Stimulated activated CD8-positive, alpha-beta memory T cell treated with anti-CD3 and anti-CD28 coated beads, Interleukin-12 subunit alpha, Interleukin-12 subunit beta, amount 100 ng/mL, for 4 hours (primary cell): ENCODE measurements at regions not wholly inside any gene's neighbourhood (a gene's known extent, or its start where the extent isn't known, plus 50 kb on each side); places are given as distances from the start of the nearest gene placed in this dataset.
"Not testable (repeated sequence)": the region's sequence is repeated elsewhere in the genome, so short reads cannot be mapped to it uniquely, and the experiment has no call there.

Source experiments
- DNase-seq: peaks from one replicate; pipeline ENCODE4 v3.0.0-alpha.2; 2020; ENCODE audit warnings: low read depth

DNA sequence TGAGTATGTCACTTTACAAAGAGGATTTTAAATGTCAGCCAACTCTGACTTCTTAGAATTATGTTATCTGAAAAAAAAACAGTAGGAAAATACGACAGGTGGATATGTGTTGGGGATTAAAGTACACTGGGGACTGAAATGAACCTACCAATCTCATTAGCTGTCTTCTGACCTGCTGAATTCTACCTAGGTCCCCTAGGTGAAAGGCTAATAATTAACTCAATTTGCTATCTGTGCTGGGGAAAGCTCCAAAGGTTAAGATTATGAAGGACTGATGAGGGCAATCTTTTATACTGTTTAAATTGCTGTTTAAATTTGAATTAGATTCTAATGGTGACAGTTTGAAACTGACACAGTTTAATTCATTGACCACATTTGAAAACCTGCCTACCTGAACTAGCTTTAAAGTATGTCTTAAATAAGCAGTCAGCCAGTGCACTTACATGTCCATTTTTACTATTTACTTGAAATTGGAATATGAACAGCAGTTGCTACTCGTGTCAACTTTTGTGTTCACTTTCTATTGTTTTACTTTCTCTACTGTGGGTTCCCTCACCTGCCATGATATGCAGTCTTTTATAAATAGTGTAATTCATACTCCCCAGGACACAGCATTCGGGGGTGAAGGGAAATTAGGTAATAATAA is 977.3 kb downstream of the C4orf33 start:
- no peak for DNase-seq

DNA sequence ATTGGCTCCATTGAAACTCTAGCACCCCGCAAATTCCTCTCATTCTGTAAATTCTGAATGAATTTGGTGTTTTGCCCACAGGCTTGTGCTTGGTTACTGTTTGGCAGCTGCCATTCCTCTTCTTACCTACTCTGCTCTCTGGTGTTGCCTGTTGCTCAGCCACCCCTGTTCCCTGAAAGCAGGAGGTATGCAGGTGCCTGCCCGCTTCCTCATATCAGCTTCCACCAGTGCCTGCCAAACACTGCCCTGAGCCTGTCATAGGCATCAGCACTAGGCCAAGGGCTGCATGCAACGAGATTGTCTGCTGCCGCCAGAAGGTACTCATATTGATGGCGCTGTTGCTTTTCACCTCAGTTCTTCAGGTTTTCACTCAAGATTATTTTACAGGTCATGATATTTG is 978.1 kb downstream of the C4orf33 start:
- no peak for DNase-seq

DNA sequence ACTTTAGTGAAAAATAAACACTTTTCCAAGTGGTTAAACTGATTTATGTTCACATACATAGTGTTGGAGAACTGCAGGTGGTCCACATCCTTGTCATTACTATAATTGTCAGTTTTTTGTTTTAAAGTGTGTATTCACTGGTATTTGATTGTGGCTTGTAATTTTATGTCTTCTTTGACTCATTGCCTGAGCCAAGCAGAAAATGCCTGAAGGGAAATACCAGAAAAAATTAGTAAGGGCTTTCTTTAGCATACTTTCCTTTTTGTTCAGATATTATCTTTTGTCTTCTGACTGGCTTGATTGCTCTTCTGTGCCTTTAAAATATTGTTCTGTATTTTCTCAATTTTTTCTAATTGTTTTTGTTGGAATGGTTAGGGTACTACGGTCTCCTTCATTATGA is 981.3 kb downstream of the C4orf33 start:
- no peak for DNase-seq

DNA sequence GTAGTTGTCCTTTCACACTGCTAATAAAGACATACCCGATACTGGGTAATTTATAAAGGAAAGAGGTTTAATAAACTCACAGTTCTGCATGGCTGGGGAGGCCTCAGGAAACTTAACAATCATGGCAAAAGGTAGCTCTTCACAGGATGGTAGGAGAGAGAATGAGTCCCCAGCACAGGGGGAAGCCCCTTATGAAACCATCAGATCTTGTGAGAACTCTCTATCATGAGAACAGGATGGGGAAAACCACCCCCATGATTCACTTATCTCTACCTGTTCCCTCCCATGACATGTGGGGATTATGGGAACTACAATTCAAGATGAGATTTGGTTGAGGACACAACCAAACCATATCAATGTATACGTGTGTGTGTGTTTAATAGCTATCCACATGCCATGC is 983.1 kb downstream of the C4orf33 start:
- not testable (repeated sequence) for DNase-seq

DNA sequence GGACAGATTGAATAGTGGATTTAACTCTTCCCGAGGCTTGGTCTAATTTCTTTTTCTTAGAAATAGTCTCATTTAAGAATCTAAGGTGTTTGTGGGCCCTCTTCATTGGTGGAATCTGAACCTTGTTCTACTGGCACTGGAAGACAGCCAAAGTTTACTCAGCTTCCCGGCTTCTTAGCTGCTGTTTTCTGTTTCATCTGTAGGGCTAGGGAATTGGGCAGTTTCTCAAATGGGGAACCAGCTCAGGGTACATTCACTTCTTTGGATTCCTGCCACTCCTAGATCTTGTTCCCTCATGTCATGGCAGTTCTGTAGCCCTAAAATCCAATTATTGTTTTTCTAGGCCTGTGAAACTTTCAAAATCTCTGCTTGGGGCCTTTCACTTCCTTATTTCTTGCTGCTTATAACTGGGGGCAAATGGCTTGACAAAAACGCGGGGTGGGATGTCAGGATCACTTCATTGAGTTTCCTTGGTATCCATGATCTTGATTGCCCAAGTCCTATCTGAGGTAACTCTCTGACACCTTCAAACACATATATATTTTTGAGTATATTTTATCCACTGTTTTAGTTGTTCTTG is 985.0 kb downstream of the C4orf33 start:
- no peak for DNase-seq

DNA sequence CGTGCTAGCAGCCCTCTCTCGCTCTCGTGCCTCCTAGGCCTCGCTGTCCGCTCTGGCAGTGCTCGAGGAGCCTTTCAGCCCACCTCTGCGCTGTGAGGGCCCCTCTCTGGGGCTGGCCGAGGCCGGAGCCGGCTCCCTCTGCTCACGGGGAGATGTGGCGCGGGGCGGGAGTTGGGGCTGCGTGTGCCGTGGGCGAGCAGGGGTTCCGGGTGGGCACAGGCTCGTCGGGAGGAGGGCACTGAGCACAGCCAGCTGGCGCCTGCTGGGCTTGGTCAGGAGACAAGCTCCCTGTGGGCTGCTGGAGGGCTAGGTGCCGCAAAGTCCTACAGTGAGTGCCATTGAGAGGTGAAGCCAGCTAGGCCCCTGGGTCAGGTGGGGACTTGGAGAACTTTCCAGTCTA is 994.5 kb downstream of the C4orf33 start:
- no peak for DNase-seq

DNA sequence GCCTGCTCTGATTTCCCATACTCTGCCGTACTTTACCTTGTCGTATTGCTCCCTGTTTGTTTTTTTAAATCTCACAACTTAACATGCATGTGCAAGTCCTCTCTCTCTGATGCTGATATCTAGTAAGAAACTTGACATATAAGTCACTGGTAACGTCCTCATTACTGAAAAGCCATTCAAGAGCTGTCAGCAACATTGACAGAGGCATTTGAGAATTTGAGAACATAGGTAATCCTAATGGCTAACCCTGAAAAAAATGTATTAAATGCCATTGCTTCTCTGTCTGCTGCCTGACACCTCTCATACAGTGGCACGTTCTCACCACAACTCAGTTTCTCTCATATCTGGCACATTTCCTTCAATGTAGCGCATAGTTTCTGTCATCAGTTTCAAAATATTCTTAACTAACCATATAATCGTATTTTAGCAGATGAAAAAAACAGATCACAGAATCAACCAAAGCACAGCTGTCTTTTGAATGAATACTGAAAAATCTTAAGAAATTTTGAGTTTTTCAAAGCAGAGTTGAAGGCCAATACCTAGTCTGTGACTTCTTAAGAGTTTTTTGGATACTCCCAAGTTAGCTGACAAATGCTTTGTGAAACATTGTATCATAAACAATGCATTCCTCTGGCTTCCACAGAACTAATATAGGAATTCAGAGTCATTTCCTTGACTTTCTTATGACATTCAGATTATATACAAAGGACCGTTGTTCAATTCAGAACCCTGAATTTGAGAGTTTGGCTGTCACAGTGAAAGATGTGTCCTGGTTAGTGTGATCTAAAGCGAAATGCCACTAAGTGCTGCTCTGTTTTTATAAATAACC is 996.4 kb downstream of the C4orf33 start:
- DNase-seq: no peak

DNA sequence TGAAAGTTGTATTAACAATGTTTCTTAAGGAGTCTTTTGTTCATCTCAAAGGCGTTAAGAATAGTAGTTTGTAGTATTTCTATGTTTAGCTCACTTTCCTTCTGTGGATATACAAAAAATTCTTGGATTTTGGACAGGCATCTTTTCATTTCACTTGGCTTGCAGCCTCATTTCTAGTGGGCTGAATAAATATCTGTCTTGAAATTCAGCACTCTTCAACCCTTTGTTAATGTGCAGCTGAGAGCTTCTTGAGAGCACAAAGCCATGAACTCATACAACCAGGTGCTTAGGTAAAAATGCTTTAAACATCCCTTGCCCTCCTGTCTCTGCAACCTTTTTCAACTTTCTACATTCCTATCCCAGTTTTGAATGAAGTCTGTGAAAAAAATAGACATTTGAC is 1003.2 kb downstream of the C4orf33 start:
- DNase-seq: no peak

DNA sequence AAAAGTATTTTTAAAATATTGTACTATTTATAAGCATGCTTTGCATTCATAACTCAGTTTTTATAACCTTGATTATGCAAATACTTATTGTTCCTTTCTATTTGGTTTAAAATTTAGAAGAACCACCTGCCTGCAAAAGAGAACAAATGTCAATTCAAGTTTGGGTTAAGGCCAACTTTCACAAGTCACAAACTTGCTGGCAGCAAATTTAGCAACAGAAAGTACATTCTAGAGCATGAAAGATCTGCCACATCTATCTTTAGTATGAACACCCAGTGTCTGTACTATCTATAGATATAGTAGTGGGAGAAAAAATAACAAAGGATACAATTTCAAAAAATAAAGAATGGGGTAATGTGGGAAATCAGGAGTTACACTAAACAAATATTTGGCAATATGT is 1014.2 kb downstream of the C4orf33 start:
- DNase-seq: no peak

DNA sequence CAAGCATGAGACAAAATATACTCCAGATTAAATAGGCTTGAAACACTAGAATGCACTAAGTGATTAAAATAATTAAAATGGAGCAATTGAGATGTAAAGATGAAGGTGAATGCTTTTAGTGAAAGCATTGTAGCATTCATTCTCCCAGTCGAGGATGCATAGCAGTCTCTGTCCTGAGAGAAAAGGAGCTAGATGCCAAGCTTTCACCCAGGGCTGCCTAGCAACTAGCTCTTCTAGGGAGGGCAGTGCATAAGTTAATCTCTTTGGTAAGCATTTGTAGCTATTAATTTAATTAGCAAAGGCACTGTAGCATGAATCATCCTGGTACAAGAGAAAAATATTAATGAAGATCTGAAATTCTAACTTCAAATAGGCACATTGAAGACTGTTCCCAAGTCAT is 1014.8 kb downstream of the C4orf33 start:
- no peak for DNase-seq

DNA sequence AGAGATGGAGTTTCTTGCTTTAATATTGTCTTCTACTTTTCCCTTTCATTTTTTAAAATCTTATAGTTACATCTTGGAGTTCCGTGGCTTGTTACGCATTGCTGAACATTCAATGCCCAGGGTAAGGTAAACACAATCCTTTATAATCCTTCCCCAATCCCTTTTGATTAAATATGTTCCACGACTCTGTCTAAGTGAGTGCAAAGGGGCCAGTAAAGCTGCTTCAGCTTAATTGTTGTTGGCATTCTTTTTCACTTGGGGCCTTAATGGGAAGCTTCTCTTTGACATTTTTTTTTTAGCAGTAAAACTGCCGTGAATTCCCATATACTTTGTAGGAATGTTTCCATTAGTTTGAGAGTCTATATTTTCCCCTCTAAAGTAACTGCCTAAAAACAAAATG is 1028.1 kb downstream of the C4orf33 start:
- DNase-seq: no peak

DNA sequence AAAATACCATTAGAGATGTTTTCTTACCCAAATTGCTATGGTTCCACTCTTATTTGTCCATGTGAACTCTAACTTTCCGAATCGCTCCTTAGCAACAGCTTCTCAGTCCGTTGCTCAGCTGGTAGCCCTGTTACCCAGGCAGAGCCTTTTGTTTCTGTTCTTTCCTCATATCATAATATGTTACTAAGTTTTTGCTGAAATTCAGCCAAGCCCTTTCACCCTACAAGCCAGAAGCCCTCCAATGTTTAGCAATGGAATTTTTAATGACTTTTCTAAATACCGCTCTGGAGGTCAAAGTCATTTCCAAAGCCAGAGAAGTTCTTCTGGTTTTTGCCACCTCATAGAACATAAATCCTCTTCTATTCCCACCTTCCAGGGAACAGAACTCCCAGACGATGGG is 1029.5 kb downstream of the C4orf33 start:
- no peak for DNase-seq

DNA sequence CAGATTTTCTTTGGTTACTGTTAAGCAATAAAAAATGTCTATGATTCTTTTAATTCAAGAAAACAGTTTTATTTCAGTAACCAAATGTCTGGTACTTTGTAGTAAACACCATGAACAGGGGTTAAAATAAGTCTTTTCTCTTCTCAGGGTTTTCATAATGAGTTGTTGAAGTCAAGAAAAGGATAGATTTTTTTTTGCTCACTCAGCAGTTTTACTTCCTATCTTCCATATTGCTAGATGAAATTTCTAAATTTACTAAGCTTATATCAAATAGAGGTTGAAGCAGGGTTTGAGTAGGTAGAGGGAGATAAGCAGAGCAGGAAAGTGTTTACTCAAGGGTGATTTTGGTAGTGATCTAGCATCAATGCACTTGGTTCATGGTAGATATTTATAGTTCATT is 1031.3 kb downstream of the C4orf33 start:
- DNase-seq: no peak

DNA sequence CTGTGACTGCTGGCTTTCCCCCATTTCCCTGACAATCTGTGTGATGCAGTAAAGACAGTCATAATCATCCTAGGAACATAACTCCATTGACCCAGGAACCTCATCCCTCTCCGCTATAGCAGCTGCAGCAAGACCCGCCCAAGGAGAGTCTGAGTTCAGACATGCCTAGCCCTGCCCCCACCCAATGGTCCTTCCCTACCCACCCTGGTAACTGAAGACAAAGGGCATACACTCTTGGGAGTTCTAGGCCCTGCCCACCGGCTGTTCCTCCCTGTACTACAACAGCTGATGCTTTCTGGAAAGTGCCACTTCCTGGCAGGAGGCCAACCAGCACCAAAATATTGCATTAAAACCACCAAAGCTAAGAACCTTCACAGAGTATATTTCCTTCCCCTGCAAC is 1035.6 kb downstream of the C4orf33 start:
- no peak for DNase-seq

DNA sequence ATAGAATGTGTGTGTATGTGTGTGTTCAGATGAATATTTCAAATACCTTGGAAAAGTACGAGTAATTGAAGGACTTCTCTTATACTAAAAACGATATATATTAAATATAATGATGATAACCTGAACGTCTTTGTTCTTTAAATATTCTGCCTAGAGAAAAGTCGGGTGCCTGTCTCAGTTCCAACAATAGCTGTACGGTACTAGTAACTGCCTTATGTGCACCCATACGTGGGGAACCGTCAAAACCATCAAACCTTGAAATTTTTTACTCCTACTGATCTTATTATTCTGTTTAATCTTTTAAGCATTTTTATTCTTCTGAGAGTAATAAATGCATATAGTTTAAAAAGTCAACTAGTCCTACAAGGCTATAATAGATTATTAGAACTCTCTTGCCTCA is 1045.7 kb downstream of the C4orf33 start:
- DNase-seq: no peak

DNA sequence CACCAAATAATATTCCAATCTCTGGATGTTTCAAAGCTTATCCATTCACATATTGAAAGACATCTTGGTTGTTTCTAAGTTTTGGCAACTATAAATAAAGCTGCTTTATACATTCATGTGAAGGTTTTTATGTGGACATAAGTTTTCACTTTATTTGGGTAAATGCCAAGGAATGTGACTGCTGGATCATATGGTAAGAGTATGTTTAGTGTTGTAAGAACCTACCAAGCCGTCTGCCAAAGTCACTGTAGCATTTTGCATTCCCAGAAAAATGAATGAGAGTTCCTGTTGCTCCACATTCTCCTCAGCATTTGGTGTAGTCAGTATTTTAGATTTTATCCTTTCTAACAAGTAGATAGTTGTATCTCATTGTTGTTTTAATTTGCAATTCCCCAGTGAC is 1047.7 kb downstream of the C4orf33 start:
- DNase-seq: no peak

DNA sequence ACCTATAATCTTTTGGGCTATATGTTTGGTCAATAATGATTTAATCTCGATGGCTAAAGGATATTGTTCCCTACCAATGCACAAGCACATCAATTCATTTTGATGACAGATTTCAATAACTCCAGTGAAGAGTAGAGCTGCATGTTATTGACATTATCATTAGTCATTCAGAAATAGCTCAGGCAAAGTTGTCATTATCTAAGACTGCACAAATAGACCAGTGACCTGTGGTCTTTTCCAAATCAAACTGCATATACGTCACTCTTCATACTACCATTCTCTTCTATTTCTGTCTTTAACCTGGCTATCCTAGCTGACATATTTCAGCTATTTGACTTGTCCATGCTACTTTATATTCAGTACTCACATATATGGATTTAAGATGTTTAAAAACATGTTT is 1050.8 kb downstream of the C4orf33 start:
- DNase-seq: no peak

DNA sequence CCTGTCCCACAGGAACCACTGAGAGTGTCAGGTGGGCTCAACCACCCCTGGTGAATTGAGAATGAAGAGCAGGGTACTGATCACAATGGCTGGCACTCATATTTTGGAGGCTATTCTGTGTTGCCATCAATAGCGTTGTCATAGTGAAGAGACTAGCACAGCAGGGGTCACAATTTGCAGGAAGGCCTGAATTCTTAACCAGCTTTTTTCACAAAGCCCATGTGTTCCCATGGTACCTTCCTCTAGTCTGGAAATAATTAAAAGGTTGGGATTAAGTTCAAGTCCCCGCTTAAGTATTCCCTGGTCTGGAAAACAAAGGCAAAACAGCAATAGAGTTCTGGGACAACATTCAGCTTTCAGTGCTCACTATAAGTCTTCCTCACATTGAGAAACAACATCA is 1051.7 kb downstream of the C4orf33 start:
- no peak for DNase-seq

DNA sequence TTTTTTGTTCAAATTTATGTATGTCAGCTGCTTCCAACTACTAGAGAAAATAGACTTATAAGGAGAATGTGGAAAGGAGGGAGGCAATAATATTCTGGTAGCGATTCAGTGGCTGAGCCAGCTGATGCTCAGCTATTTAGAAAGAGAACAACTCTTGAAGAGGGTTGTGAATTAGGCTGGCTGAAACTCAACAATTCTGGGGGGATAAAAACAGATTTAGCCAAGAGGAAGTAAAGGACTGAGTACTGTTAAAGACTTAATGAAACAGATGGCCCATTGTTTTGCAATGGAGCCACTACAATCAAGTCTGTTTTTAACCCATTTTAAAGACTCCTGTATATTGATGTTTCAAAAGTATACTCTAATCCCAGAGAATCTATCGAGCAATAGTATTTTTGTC is 1058.9 kb downstream of the C4orf33 start:
- DNase-seq: no peak

DNA sequence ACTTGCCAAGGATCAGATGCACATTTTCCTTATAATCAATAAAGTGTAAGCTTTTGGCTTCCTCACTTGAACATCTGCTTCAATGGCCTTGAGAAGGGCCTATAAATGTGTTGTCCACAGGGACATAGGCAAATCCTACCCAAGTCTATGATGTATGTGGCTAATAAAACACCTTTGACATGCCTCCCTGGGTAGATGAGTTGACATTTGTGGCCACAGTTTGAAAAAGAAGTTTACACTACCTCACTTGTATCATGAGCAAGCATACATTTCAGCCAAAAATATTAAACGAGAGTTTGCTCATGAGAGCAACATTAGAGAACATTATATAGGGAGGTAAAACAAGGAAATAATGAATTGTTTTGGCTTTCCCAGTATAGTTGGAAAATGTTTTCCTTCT is 1067.7 kb downstream of the C4orf33 start:
- no peak for DNase-seq

DNA sequence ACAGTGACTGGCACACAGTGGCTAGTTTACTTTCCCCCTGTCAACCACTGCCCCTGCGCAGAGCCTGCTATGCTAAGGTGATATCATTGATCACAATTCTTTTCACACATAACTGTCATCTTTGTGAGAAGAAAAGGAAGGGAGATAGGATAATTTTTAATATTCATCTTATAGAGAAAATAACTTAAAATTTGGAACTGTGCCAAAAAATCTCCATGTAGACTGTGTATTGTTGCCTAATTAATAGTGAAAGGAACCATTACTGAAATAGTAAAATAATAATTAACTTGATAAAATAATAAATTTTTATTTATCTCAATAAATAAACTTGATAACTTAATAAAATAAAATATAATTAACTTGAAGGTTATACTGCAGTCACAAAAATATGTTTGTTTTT is 1069.4 kb downstream of the C4orf33 start:
- no peak for DNase-seq

DNA sequence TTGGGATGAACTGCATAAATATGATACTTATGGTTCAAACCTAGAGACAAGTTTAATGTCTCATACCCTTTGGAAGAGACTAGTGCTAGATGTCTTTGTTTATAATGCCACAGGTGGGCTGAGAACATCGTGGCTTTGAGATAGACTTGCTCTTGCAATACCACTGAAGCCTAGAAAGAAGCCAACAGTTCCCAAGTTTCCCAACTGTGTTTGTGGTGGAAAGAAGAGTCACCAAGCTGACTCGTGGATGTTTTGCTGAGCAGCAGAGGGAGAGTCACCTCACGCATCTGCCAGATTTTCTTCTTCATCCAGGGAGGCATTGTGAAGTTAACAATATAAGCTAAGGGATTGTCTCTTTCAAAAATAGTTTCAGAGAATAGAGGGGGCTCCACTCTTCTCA is 1076.2 kb downstream of the C4orf33 start:
- no peak for DNase-seq

DNA sequence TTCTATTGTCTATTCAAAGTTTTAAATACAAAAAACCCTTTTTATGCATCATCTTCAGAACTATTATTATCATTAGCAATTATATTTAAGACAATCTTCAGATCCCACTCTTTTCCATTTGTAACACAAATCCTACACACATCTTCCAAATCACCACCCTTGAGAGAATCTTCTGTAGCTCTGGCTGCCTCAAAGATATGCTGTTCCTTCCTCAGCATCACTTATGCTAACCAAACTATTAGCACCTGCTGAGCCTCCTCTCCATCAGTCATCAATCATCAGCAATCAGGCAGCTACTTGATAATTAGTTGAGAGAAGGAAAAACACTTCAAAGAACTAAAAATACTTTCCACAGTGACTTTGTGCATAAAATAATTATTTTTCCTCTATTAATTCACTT is 1082.2 kb downstream of the C4orf33 start:
- DNase-seq: no peak

DNA sequence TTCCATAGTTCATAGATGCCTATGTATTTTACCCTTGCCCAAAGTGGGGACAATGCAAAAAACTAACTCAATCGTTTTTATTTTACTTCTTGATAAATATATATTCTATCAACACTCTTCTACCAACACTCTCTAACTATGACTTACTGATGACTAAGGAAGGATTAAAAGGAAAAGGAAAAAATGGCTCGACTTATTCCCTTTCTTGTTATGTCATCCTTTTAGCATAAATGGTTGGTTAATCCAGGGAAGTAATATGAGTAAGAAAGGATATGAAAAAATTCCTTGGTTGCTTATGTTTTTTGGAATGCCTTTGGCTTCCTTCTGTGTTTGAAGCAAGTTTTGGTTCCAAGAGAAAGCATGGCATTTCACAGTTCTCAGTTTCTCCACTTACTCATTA is 1087.1 kb downstream of the C4orf33 start:
- no peak for DNase-seq
